Natural killer cell (primary cell): ENCODE measurements at regions not wholly inside any gene's neighbourhood (a gene's known extent, or its start where the extent isn't known, plus 50 kb on each side); places are given as distances from the start of the nearest gene placed in this dataset.

Experiments used
- ATAC-seq, 3 donors: fragments of 150-1000 bp in 2 of 3; fragments of 200-7000 bp in 1 of 3; cut with Tn5 transposase; 1 replicate in 1 of 3; 2 replicates in 2 of 3; pipeline ENCODE4 v1.10.0; 2021; ENCODE audit warnings: mild to moderate bottlenecking in 2 of 3, moderate library complexity in 2 of 3
- DNase-seq, 2 donors: peaks; one replicate each; pipeline versions ENCODE4 v3.0.0 to v3.0.0-alpha.2; 2013 to 2021; ENCODE audit warnings: mixed read lengths in 1 of 2
- H3K27ac ChIP-seq: one replicate; pipeline ENCODE4 v1.5.1; 2013; ENCODE audit warnings: mild to moderate bottlenecking, low read length
- H3K27me3 ChIP-seq: one replicate; pipeline ENCODE4 v1.6.1; 2013; ENCODE audit warnings: low read length; ENCODE audit not compliant: control insufficient read depth, insufficient read depth
- H3K36me3 ChIP-seq: one replicate; pipeline ENCODE4 v1.6.1; 2013; ENCODE audit warnings: low read length; ENCODE audit not compliant: control insufficient read depth, insufficient read depth
- H3K4me1 ChIP-seq: one replicate; pipeline ENCODE4 v1.6.1; 2013; ENCODE audit warnings: low read length; ENCODE audit not compliant: control insufficient read depth, insufficient read depth
- H3K4me3 ChIP-seq: one replicate; pipeline ENCODE4 v1.5.1; 2013; ENCODE audit warnings: low read length
- H3K9me3 ChIP-seq: one replicate; pipeline ENCODE4 v1.6.1; 2013; ENCODE audit warnings: low read length; ENCODE audit not compliant: control insufficient read depth, insufficient read depth
- H3K27ac Mint-ChIP-seq, 2 donors: one replicate each; pipeline ENCODE4 v1.8.0; 2022; ENCODE audit warnings: mild to moderate bottlenecking in 2 of 2, mixed read lengths in 2 of 2, moderate library complexity in 1 of 2
- H3K27me3 Mint-ChIP-seq, 2 donors: one replicate each; pipeline ENCODE4 v1.8.0; 2022; ENCODE audit warnings: low read depth in 2 of 2, mixed read lengths in 2 of 2
- H3K36me3 Mint-ChIP-seq: one replicate; pipeline ENCODE4 v1.8.0; 2022; ENCODE audit warnings: mixed read lengths
- H3K4me1 Mint-ChIP-seq, 2 donors: one replicate each; pipeline ENCODE4 v1.8.0; 2022; ENCODE audit warnings: mixed read lengths in 2 of 2
- H3K4me3 Mint-ChIP-seq: one replicate; pipeline ENCODE4 v1.8.0; 2022; ENCODE audit warnings: mild to moderate bottlenecking, moderate library complexity, mixed read lengths
- H3K9me3 Mint-ChIP-seq, 2 donors: one replicate each; pipeline ENCODE4 v1.8.0; 2022; ENCODE audit warnings: mixed read lengths in 2 of 2
- CTCF ChIP-seq: fragments of 200-600 bp; IDR thresholded peaks from one replicate; pipeline ENCODE4 v1.8.0; 2022; ENCODE audit warnings: antibody characterized with exemption
- WGBS: methylation state at CpG from one replicate; pipeline ENCODE4 v1.1.7; 2013; ENCODE audit warnings: missing lambda C conversion rate; ENCODE audit not compliant: insufficient coverage; 5-methylcytosine and 5-hydroxymethylcytosine counted together
- intact Hi-C: fragments of 100-400 bp; cut with micrococcal nuclease; formaldehyde crosslinking; loops from one replicate; pipeline ENCODE4 v1.14.2; 2022

- Histone ChIP-seq H3K27me3 (no peaks in the 10 kb centered on the region), H3K9me3 (no peaks in the 10 kb centered on the region), H3K4me3 (no peak overlapping the region), H3K36me3 (no peaks in the 10 kb centered on the region), H3K4me1 (no peaks in the 10 kb centered on the region), H3K27ac (no peak overlapping the region)
- TF ChIP-seq CTCF: no peak
- no peaks in the 10 kb centered on the region for H3K9me3 Mint-ChIP-seq
- no peak for ATAC-seq
- intact Hi-C loops: no loop called here
- DNase-seq: no peak
- WGBS: 84% methylated on average over 21 of the region's 21 CpGs
- H3K27me3 Mint-ChIP-seq: no peaks in the 10 kb centered on the region
- H3K27ac Mint-ChIP-seq: no peak overlapping the region
- H3K36me3 Mint-ChIP-seq: no peaks in the 10 kb centered on the region
- H3K4me3 Mint-ChIP-seq: no peak overlapping the region
- H3K4me1 Mint-ChIP-seq: no peaks in the 10 kb centered on the region
Observed at GRCh38 chr18:78672862-78673446, 306.7 kb upstream of the SALL3 start.

- no peaks in the 10 kb centered on the region for H3K9me3 Mint-ChIP-seq
- Histone ChIP-seq H3K9me3 (no peaks in the 10 kb centered on the region), H3K36me3 (no peaks in the 10 kb centered on the region), H3K4me3 (no peak overlapping the region), H3K27me3 (no peaks in the 10 kb centered on the region), H3K4me1 (no peaks in the 10 kb centered on the region), H3K27ac (no peak overlapping the region)
- no peaks in the 10 kb centered on the region for H3K4me1 Mint-ChIP-seq
- ATAC-seq: no peak
- H3K27me3 Mint-ChIP-seq: no peaks in the 10 kb centered on the region
- H3K27ac Mint-ChIP-seq: no peak overlapping the region
- DNase-seq: no peak
- H3K36me3 Mint-ChIP-seq: no peaks in the 10 kb centered on the region
- WGBS: 81% methylated on average over 19 of the region's 19 CpGs
- TF ChIP-seq CTCF: no peak
- intact Hi-C loops: no loop called here
- H3K4me3 Mint-ChIP-seq: no peak overlapping the region
Observed at GRCh38 chr18:78673516-78674321, 305.9 kb upstream of the SALL3 start.

DNA sequence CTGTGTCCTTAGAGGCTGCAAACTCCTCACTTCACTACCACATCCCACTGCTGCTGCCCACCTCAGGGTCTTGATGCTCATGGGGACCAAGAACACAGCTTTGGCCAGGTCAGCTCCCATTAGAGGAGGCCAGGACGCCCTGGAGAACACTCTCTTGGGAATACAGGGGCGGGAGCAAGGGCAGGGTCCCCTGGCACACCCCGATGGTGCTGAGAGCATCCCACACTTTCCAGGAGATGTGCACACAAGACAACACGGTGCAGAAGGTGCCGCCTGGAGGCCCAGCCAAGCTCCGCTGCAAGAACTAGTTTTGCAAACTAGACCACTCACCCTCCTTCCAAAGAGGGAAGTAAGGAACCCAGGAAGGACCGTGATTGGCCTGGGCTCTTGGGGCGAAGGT, 304.4 kb upstream of the SALL3 start:
- H3K27me3 ChIP-seq: no peaks in the 10 kb centered on the region
- no peak overlapping the region for H3K4me3 ChIP-seq
- TF ChIP-seq CTCF: no peak
- no peaks in the 10 kb centered on the region for H3K4me1 Mint-ChIP-seq
- whole genome bisulfite sequencing: 75% methylated on average over 8 of the region's 8 CpGs
- no peaks in the 10 kb centered on the region for H3K9me3 Mint-ChIP-seq
- ATAC-seq (no peak), DNase-seq (no peak)
- H3K36me3 Mint-ChIP-seq: no peaks in the 10 kb centered on the region
- no peak overlapping the region for H3K27ac Mint-ChIP-seq
- no peaks in the 10 kb centered on the region for H3K4me1 ChIP-seq
- no peaks in the 10 kb centered on the region for H3K9me3 ChIP-seq
- H3K27ac ChIP-seq: no peak overlapping the region
- intact Hi-C loops: no loop called here
- no peaks in the 10 kb centered on the region for H3K27me3 Mint-ChIP-seq
- no peak overlapping the region for H3K4me3 Mint-ChIP-seq
- H3K36me3 ChIP-seq: no peaks in the 10 kb centered on the region
